Daoy (cell line): ENCODE measurements at regions not wholly inside any gene's neighbourhood (a gene's known extent, or its start where the extent isn't known, plus 50 kb on each side); places are given as distances from the start of the nearest gene placed in this dataset.

Source experiments
- DNase-seq: peaks from one replicate; pipeline ENCODE4 v3.0.0-alpha.2; 2015; ENCODE audit warnings: low read depth

- DNase-seq = no peak
These were observed 108.4 kb downstream of the LYZL1 start for GRCh38 chr10:29397221-29397620.

- DNase-seq = no peak
These were observed 114.3 kb downstream of the LYZL1 start for GRCh38 chr10:29403208-29403607.

- no peak for DNase-seq
These were observed 118.5 kb downstream of the LYZL1 start for GRCh38 chr10:29407280-29407858.
